ENCODE measurements at regions not wholly inside any gene's neighbourhood (a gene's known extent, or its start where the extent isn't known, plus 50 kb on each side); places are given as distances from the start of the nearest gene placed in this dataset.

DNA sequence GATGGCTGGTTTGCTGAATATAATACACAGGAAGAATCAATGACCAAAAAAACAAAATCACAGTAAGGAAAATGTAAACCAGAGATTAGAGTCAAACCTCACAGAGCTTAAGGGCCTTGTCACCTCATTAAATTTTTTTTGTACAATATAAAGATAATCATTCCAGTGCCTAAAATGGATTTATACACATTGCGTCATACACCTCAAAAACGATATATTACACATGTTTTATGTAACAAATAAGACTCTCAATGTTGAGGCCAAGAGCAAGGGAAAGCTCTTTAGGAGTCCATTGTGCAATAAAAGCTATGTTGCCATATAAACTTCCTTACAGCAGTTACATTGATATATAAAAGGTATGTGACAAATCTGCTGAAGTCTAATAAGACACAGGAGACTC lies 856.7 kb upstream of the SLITRK1 start:
- H3K4me3 ChIP-seq (ENCODE audit: low read depth, low read length, poor library complexity, severe bottlenecking): no peak overlapping the region
- no peaks in the 10 kb centered on the region for H3K9me2 ChIP-seq (ENCODE audit: insufficient read depth, low read length)
- no peak overlapping the region for H3K27ac ChIP-seq (ENCODE audit: low read depth, low read length, poor library complexity, severe bottlenecking)
- POLR2A ChIA-PET: no interaction called here
- H3K9me3 ChIP-seq (ENCODE audit: low read length): no peaks in the 10 kb centered on the region
- CTCF ChIA-PET (ENCODE audit: unreplicated experiment): no interaction called here
- H3K4me1 ChIP-seq (ENCODE audit: insufficient read depth, low read length, poor library complexity, severe bottlenecking): no peaks in the 10 kb centered on the region
- no peaks in the 10 kb centered on the region for H3K79me2 ChIP-seq (ENCODE audit: insufficient read depth, low read depth, low read length)
- no peak overlapping the region for H2AFZ ChIP-seq (ENCODE audit: low read length)
- no TSS peak for BruUV-seq (replicated peaks)
- intact Hi-C loops (cut with micrococcal nuclease; ENCODE audit: unreplicated experiment): no loop called here
- TF ChIP-seq EZH2phosphoT487 (IDR thresholded peaks at IDR 0.05; ENCODE audit: borderline replicate concordance, low read depth, low read length): no peak
- TF ChIP-seq, protein P1, sequence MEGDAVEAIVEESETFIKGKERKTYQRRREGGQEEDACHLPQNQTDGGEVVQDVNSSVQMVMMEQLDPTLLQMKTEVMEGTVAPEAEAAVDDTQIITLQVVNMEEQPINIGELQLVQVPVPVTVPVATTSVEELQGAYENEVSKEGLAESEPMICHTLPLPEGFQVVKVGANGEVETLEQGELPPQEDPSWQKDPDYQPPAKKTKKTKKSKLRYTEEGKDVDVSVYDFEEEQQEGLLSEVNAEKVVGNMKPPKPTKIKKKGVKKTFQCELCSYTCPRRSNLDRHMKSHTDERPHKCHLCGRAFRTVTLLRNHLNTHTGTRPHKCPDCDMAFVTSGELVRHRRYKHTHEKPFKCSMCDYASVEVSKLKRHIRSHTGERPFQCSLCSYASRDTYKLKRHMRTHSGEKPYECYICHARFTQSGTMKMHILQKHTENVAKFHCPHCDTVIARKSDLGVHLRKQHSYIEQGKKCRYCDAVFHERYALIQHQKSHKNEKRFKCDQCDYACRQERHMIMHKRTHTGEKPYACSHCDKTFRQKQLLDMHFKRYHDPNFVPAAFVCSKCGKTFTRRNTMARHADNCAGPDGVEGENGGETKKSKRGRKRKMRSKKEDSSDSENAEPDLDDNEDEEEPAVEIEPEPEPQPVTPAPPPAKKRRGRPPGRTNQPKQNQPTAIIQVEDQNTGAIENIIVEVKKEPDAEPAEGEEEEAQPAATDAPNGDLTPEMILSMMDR (conservative IDR thresholded peaks at IDR 0.05; ENCODE audit: low read length): no peak
- H4K20me1 ChIP-seq (ENCODE audit: insufficient read depth, low read length): no peaks in the 10 kb centered on the region
- no peaks in the 10 kb centered on the region for H3K36me3 ChIP-seq (ENCODE audit: insufficient read depth, low read length)
- H3K4me2 ChIP-seq (ENCODE audit: low read length): no peak overlapping the region
- no peak for DNase-seq (ENCODE audit: low spot score)

DNA sequence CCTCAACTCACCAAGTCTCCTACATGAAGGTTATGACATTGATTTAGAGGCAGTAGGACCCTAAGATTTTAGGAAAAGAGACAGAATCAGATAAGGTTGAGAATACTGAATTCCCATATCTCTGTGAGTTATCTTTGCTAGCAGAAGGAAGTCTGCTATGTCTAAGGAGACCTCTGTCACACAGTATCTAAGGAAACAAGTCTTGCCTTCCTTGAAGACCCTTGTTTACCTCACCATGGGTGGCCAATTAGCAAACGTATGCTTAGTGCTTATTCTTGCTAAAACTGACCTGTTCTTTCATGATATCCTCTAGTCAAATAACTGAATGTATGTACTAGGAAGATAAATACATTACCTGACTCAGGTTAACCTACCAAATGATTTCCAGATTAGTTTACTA lies 855.4 kb upstream of the SLITRK1 start:
- ChIA-PET POLR2A (interaction anchor here (0.6 kb wide), 1 partner anchor 446 kb away, joined by 3 read pairs; no protein-coding TSS in a partner anchor), CTCF (ENCODE audit: unreplicated experiment) (no interaction called here)
- H3K79me2 ChIP-seq (ENCODE audit: insufficient read depth, low read depth, low read length): no peaks in the 10 kb centered on the region
- H3K4me2 ChIP-seq (ENCODE audit: low read length): no peak overlapping the region
- H3K4me1 ChIP-seq (ENCODE audit: insufficient read depth, low read length, poor library complexity, severe bottlenecking): no peaks in the 10 kb centered on the region
- intact Hi-C loops (cut with micrococcal nuclease; ENCODE audit: unreplicated experiment): no loop called here
- no peak for TF ChIP-seq EZH2phosphoT487 (IDR thresholded peaks at IDR 0.05; ENCODE audit: borderline replicate concordance, low read depth, low read length)
- TF ChIP-seq, protein P1 (conservative IDR thresholded peaks at IDR 0.05; ENCODE audit: low read length): no peak
- H3K9me2 ChIP-seq (ENCODE audit: insufficient read depth, low read length): no peaks in the 10 kb centered on the region
- H3K36me3 ChIP-seq (ENCODE audit: insufficient read depth, low read length): no peaks in the 10 kb centered on the region
- H3K27ac ChIP-seq (ENCODE audit: low read depth, low read length, poor library complexity, severe bottlenecking): no peak overlapping the region
- no peaks in the 10 kb centered on the region for H4K20me1 ChIP-seq (ENCODE audit: insufficient read depth, low read length)
- H3K9me3 ChIP-seq (ENCODE audit: low read length): no peaks in the 10 kb centered on the region
- no peak for DNase-seq (ENCODE audit: low spot score)
- no peak overlapping the region for H2AFZ ChIP-seq (ENCODE audit: low read length)
- BruUV-seq (replicated peaks): no TSS peak
- H3K4me3 ChIP-seq (ENCODE audit: low read depth, low read length, poor library complexity, severe bottlenecking): no peak overlapping the region

DNA sequence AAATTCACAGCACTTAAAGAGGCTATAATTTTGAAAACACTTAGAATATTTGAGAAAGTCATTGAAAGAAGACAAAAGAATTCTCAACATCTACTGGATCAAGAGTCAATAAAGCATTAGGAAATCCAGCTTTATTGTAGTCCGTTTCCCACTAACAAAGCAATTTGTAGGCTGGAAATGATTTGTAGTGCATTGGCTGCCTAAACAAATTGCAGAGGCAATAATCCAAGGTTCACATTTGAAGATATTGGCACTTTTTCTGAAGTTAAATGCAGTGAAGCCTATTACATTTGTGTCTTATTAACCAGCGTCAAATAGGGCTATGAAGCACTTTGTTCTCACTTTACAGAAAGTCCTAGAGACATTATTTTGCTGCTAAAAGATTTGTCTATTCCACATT lies 848.1 kb upstream of the SLITRK1 start:
- no TSS peak for BruUV-seq (replicated peaks)
- H2AFZ ChIP-seq (ENCODE audit: low read length): no peak overlapping the region
- H3K27ac ChIP-seq (ENCODE audit: low read depth, low read length, poor library complexity, severe bottlenecking): no peak overlapping the region

More for the DNA sequence above, 848.1 kb upstream of the SLITRK1 start:
- no peaks in the 10 kb centered on the region for H3K36me3 ChIP-seq (ENCODE audit: insufficient read depth, low read length)
- no peaks in the 10 kb centered on the region for H4K20me1 ChIP-seq (ENCODE audit: insufficient read depth, low read length)
- CTCF ChIA-PET (ENCODE audit: unreplicated experiment): no interaction called here
- H3K4me3 ChIP-seq (ENCODE audit: low read depth, low read length, poor library complexity, severe bottlenecking): no peak overlapping the region
- H3K4me1 ChIP-seq (ENCODE audit: insufficient read depth, low read length, poor library complexity, severe bottlenecking): no peaks in the 10 kb centered on the region
- no peak overlapping the region for H3K4me2 ChIP-seq (ENCODE audit: low read length)
- DNase-seq (ENCODE audit: low spot score): no peak
- H3K79me2 ChIP-seq (ENCODE audit: insufficient read depth, low read depth, low read length): no peaks in the 10 kb centered on the region
- POLR2A ChIA-PET: no interaction called here
- intact Hi-C loops (cut with micrococcal nuclease; ENCODE audit: unreplicated experiment): no loop called here
- H3K9me3 ChIP-seq (ENCODE audit: low read length): no peaks in the 10 kb centered on the region
- H3K9me2 ChIP-seq (ENCODE audit: insufficient read depth, low read length): no peaks in the 10 kb centered on the region
- TF ChIP-seq, protein P1 (conservative IDR thresholded peaks at IDR 0.05; ENCODE audit: low read length): no peak
- no peak for TF ChIP-seq EZH2phosphoT487 (IDR thresholded peaks at IDR 0.05; ENCODE audit: borderline replicate concordance, low read depth, low read length)
